Hindlimb muscle (tissue), 1 donor: ENCODE measurements at regions not wholly inside any gene's neighbourhood (a gene's known extent, or its start where the extent isn't known, plus 50 kb on each side); places are given as distances from the start of the nearest gene placed in this dataset.
"Not testable (repeated sequence)": the region's sequence is repeated elsewhere in the genome, so short reads cannot be mapped to it uniquely, and the experiment has no call there.

Source experiments
- DNase-seq: peaks from one replicate; pipeline ENCODE4 v3.0.0-alpha.2; 2013

DNA sequence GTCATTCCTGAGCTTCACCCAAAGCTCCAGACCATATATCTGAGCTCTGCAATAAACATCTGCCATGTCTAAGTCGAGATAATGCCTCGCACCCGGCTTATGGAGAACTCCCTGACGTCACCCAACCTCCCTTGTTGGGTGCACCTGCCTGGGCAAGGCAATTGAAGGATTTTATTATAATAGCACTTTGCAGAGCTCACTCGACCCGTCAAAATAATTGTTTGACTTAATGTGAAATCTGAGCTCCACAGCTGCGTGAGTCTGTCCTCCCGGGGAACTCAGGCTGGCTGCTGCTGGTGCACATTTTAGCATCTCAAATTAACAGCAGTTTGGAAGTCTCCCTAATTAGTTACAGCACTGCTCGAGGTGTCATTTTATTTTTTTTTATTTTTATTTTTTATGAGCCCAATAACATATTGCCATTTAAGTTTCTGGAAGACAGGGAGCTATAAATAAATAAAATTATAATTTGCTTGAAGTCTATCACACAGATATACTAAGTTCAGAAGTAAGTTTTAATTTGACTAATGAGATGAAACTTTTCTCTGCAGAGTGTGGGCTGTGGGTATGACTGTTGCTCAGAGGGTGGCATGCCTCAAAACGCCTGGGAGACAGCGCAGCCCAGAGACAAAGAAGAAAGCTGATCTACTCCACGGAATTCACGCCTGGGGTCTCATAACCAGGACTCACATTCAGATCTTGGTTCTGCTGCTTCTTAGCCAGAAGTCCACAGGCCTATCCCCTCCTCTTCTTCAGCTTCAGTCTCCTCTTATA is 401.4 kb upstream of the C16orf82 start:
- no peak for DNase-seq

DNA sequence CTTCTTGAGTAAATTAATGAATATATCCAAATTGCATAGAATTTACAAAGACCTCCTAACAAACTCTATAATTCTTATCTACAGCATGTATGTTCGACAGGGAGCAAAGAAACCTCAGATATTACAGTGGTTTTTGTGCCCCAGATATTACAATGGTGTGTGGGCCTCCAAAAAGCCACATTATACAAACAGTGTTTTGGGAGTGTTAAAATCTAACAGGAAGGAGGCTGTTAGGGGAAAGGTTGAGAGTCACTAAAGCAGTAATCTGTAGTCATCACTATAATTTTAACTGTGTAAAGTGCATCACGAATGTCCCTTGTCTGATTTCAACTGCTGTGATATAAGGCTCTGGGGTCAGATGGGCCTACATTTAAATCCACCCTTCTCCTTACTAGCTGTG is 400.2 kb upstream of the C16orf82 start:
- no peak for DNase-seq

DNA sequence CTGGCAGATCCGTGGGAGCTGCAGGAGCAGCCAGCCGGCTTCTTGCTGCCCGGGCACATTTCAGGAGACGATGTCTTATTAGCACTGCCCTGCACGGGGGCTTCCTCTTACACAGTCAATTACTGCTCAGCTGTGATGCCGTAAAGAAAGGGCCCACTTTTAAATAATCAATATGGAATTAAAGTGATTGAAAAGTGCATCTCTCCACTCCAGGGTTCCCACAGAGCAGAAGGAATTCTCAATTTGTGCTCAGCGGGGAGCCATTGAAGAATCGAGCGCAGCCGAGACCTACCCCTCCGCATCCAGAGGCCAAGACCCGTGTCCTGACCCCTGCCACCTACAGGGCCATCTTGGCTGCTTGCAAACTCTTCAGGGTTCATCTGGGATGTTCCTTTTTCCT is 399.4 kb upstream of the C16orf82 start:
- DNase-seq = no peak

DNA sequence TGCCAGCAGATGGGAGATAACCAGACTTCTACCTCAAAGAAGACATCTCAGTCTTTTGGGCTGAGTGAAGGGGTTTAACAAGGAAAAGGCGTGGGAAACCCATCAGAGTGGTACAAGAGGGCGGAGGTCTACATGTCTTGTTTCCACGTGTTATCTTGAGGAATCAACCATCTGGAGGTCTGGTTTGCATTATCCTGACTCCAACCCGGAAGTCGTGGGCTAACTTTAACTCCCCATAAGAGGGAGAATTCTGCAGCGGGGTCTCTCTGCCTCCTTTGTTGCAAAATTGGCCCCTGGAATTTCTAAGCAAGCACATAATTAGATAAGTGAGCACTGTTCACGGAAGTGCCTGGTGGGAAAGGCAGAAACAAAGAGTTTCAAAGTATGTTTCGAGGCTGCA is 398.7 kb upstream of the C16orf82 start:
- no peak for DNase-seq

DNA sequence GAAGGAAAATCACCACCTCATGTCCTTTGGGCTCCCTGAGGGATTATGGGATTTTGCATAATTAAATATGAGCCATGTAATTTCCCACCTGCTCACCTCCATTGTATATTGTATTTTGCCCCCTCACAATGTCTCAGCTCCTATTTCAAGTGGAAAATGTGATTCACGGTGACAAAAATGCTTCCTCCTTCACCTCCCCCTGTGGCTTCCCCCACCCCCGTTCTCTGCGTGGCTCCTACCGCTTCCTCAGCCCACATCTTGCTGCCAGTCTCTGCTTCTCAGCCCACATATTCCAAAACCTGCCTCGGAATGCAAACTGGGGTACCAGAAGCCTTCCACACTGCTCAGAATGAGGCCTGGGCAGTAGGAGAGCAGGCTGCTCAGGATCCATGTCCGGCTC is 394.5 kb upstream of the C16orf82 start:
- DNase-seq = no peak

DNA sequence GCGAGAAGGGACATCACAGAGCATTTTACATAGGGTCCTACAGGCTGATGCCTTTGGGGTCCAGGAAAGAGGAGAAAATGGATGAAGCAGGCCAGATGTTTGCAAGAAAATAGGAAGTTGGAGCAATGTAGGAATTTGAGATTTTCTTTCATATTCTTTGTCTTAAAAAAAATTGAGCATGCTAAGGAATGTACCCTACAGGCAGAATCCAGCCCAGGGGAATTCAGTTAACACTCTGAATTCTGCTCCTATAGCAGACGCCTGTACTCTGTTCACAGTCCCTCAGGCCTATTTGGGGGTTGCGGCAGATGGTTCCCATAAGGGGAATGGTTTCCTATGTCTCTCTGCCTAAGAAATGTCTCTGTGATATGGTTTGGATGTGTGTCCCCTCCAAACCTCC is 393.7 kb upstream of the C16orf82 start:
- DNase-seq = no peak

DNA sequence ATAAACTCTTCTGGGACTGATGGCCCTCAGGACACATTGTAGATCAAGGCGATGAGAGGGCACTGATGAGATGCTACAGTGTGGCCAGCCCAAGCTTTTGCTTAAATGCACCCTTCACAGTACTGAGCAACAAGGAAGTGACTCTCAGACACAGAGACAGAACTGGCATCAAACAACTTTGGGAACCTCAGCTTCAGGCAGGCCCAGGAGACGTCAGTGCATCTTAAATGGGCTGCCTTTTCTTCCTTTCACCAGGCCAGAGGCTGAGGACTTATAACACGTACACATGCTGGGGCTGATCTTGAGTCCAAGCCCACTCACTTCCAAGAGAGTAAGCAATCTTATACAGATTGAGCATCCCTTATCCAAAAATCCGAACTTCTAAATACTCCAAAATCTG is 386.1 kb upstream of the C16orf82 start:
- no peak for DNase-seq

DNA sequence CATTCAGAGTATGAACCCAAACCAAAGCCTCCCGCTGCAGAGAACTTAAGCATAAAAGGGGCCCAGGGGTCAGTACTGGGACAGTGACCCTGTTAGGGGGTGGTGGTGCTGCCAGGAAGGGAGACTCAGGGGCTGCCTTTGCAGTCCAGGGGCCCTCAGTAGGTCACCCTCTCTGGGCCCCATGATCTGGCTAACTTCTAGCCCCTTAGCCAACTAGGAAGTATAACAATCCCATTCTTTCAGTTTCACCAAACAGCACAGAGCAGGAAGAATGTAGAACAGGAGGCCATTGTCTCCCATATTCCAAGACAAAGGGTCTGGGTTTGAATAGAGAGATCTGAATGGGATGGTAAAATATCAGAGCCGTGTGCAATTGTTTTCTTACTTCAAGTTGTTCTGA is 378.6 kb upstream of the C16orf82 start:
- no peak for DNase-seq

DNA sequence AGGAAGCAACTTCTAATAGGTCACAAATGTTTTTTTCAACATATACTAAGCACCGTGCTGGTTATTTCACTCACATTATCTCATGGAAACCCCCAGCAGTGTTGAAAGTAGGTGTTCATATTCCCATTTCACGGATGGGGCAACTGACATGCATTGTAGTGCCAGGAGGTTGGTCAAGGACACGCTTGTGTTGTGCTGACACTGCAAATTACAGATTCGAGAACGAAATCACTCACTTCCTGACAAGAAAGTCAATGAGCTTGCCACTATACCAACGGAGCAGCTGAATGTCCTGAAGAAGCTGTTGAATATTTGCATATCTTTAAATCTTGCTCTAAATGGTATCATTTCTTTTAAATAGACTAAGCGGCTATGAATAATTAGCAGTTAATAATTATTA is 378.0 kb upstream of the C16orf82 start:
- DNase-seq = no peak

DNA sequence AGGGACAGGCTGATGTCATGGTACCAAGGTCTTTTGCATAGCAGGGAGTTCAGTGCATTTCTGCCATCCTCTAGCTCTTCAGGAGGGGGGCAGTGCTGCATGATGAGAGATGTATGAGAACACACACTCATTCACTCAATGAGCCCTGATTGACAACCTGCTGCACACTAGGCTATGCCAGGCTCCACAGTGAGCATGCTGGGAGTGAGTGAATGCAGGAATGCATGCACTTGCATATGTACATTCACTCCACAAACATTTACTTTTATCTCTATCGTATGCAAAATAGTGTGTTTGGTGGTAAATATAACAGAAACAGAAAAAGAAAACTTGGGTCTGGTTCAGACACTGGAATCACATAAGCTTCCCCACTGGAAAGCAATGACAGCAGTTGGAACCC is 374.1 kb upstream of the C16orf82 start:
- DNase-seq = no peak

DNA sequence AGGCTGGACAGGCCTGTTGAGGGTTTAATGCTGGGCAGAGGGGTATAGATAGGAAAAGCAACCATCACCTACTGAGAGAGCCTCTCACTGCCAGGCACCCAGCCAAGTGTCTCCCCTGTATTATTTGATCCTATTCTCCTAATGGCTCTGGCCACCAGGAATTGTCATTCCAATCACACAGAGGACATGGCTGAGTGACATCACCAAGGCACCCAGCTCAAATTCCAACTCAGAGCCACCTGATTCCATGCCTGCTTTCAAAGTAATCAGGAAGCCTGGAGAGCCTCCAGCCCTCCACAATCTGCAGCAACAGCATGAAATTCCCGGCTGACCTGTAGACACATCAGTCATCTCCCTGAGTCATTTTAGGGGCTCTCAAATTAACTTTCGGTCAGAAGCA is 368.9 kb upstream of the C16orf82 start:
- no peak for DNase-seq

DNA sequence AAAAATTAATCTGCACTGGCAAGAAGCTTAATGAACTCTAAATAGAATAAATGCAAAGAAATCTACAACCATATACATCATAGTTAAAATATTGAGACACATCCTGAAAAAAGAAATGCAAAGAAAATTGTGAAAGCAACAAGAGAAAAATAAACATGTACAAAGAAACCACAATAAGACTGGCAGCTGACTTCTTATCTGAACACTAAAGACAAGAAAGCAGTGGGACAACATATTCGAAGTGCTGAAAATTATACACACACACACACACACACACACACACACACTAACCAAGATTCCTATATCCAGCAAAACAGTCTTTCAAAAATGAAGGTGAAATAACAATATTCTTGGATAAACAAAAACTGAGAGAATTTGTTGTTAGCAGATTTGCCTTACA is 366.5 kb upstream of the C16orf82 start:
- DNase-seq = no peak

DNA sequence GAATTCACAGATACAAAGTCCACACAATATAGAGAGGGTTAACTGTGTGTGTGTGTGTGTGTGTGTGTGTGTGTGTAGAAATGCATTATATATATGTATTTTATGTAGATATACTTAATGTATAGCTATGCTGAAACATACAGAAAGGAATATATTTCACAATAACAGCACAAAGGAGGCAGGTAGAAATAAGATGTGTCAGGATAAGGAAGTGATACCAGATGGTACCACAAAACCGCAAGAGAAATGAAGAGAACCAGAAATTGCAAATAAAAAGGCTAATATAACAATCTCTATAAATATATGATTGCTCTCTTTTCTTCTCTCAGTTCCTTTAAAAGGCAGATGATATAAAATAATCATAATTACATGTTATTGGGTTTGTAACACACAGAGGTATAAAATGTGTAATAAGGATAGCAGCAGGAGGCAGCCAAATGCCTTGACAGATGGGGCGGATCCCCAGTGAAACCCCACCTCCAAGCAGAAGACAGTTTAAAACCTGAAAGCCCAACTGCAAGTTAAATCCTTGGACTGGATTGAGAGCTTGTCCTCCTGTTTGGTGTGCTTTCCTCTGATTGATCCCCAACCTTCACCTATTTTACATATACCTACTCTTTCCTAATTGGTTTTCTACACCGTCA is 365.4 kb upstream of the C16orf82 start:
- DNase-seq = no peak

DNA sequence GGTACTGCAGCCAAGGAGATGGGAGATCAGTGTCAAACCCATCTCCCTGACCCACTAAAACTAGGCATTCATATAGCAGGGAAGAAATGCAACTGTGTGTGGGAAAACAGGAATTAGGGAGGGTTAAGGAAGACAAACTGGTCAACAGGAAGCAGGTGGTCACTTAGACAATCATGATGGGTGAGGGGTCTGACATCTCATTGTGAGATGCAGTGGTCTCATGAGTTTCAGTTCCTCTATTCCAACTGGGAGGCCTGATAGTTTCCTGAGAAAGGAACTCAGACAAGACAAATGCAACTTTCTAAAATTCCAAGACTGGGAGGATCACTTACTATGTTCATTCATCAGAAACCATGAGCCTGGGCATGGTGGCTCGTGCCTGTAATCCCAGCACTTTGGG is 361.4 kb upstream of the C16orf82 start:
- DNase-seq = no peak

DNA sequence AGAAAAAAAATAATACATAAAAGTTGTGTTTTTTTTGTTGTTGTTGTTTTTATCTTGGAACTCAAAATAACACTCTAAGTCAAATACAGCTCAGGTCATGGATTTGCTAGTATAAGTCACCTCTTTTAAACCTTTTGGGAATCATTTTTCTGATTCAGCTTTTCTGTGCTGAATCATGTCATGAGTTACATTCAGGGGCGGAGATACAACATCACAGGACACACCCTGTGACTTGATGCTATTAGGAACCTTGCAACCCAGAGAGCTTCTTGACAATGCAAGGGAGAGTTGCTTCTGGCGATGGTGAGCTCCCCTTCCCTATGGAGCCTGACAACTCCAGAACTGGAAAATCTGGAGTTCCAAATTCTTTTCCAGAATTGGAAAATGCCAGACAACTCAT is 358.3 kb upstream of the C16orf82 start:
- no peak for DNase-seq

DNA sequence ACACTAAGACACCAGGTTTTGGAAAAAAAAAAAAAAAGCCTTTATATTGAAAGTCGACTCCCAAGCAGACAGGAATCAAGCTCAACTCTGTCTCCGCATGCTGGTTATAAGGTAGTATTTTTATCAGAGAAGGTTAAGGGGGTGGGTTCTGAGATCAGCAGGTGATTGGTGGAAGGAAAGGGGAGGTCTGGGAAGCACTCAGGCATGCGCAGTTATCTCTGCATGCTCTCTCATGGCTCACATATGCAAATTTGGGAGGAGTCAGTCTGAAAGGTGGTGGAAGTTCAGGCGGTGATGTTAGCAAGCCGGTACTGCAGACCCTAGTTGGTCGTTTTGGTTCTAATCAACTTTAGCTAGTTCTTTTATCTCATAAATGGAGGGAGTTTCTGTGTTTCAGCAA is 357.6 kb upstream of the C16orf82 start:
- DNase-seq = no peak

DNA sequence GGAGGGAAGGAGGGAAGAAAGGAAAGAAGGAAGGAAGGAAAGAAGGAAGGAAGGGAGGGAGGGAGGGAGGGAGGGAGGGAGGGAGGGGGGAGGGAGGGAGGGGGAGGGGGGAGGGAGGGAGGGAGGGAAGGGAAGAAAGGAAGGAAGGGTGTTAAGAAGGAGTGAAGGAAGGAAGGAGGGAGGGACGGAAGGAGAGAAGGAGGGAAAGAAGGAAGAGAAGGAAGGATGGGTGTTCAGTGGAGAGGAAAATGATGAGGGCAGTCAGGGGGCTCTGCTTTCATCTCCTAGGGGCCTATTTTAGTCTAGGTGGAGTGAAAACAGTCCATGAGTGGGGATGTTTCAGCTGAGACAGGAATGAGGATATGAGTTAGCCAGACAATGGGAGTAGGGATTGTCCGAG is 357.0 kb upstream of the C16orf82 start:
- no peak for DNase-seq

DNA sequence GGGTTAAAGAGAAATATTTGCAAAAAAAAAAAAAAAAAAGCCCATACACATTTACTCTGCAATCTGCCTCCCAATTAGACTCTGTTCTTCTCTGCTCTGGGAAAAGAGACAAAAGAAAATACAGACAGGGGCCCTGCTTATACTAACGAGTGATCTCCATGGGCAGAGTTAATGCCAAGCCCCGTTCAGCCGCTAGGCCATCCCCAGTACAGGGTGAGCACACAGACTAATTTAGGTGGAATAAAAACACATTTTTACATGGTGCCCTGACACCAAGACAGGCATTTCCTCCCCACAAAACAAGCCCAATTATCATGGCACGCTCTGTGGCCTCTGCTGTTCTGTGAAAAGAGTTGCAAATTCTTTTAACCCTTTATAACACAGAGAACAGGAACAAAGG is 356.3 kb upstream of the C16orf82 start:
- no peak for DNase-seq

DNA sequence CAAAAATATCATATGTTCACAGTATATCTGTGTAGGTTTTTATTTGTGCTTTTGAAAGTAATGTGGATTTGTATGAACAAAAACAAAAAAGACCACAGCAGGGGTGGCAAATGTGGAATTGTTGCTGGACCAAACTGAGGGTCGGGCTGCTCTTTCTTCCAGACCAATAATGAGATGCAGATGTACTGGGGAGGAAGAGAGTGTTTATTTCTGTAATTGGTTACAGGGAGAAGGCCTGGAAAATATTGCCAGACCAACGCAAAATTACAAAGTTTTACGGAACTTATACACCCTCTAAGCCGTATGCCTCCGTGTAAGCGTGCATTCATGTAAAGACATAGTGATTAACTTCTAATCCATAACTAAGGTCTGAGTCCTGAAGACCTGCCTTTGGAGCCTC is 353.9 kb upstream of the C16orf82 start:
- no peak for DNase-seq

DNA sequence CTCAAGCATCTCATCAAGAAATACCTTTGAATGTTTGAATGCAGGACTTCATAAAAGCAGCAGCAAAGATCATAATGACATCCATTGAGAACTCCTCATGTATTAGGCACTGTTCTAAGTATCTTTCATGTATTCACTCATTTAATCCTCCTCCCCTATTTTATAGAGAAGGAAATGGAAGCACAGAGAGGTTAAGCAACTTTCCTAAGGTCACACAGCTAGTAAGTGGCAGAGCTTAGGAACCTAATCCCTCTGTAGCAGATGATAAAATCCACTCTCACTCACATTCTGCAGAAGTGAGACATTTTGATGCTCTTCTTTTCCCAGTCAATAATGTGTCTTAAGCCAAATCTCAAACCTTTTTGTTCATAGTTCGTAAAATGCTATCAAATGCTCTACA is 350.8 kb upstream of the C16orf82 start:
- no peak for DNase-seq

DNA sequence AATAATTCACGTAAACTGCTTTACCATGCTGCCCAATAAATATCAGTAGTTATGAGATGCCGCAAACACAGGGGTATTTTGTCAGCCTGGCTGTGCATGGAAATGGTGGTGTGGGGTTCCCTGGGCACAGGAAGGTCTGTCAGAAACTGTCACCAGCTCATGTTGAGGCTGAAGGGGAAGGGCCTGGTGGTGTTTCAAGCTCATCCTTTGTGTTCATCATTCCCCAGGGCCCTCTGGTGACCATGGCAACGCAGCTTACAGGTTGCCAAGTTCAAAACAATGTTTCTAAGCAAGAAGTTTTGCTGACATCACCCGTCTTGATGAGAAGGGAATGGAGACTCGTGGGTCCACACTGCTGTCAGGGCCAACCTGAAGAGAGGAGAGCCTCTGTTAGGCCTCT is 348.9 kb upstream of the C16orf82 start:
- DNase-seq = peak; percentile 9

DNA sequence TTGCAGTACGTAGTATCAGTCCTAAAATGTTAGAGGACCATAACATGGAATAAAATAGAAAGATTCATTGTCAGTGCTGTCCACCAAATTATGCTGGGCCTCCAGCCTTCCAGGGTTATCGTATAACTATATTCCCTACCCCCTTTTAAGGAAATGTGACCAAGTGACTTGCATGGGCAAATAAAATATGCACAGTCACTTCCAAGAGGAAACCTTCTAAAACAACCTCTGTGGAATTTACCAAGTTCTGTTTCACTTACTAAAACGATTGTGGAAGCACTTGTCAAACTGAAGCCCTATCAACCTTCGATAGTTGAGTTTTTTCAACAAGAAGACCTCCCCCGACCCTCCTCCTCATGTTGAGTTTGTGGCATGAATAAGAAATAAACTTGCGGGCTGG is 345.4 kb upstream of the C16orf82 start:
- DNase-seq = no peak

DNA sequence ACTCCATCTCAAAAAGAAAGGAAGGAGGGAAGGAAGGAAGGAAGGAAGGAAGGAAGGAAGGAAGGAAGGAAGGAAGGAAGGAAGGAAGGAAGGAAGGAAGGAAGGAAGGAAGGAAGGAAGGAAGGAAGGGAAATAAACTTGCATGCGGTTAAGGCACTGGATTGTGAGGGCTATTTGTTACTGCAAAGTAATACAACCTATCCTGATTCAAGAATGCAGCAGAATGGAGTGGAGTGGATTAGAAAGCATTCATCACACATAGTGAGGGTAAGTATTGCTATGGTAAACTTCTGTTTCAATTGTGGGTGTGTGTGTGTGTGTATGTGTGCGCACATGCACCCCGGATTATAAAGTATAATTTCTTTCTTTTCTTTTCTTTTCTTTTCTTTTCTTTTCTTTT is 344.8 kb upstream of the C16orf82 start:
- not testable (repeated sequence) for DNase-seq

DNA sequence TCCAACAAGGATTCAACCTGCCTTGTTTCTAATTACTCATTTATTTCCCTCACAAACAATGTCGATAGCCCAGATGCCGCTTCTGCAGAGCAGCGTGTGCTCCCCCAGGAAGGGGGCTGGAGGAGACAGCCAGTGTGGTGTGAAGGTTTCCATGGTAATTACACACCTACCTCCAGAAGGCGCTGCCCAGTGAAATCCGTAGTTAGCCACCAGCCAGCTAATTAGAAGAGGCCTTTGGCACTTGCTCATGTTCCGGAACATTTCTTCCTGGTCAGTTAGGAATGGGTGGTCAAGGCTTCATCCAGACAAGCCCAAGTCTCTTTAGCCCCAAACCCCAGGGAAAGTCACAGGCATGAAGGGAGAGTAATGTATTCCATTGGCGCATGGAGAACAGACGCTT is 342.5 kb upstream of the C16orf82 start:
- no peak for DNase-seq

DNA sequence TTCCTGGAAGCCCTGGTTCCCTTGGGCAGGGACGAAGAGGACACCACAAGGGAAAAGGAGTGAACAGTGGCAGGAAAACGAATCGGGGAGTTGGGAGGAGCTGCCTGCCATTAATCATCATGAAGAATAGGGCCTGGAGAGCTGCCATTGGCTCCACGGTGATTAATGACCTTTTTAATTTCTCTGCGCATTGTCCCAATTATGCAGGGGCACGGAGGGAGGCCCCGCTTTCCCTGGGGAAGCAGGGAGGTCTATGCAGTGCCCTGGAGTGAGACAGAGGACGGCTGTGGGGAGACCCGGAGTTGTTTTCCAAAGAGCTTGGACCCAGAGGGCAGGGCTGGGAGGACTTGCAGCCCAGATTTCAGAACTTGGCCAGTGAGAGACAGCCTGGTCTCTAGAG is 338.9 kb upstream of the C16orf82 start:
- no peak for DNase-seq
